ENCODE measurements at regions not wholly inside any gene's neighbourhood (a gene's known extent, or its start where the extent isn't known, plus 50 kb on each side); places are given as distances from the start of the nearest gene placed in this dataset.

- TF ChIP-seq CTCF (IDR thresholded peaks at IDR 0.05) (no peak), POLR2AphosphoS5 (IDR thresholded peaks at IDR 0.05; ENCODE audit: low read depth, low read length) (no peak), REST (IDR thresholded peaks at IDR 0.05; ENCODE audit: insufficient read depth in 1 of 2, low read depth in 2 of 2, low read length in 1 of 2) (no peak)
Measured at GRCh38 chr3:152209060-152209459, 59.7 kb upstream of the MBNL1 start.
